Testis (tissue), 2 donors: ENCODE measurements at regions not wholly inside any gene's neighbourhood (a gene's known extent, or its start where the extent isn't known, plus 50 kb on each side); places are given as distances from the start of the nearest gene placed in this dataset.
A peak's percentile ranks its signal among the peaks of the same experiment; 100 is the strongest.

Experiments
- POLR2A ChIP-seq: fragments of 450-650 bp; IDR thresholded peaks from one replicate; pipeline ENCODE4 v1.6.1; 2017; ENCODE audit warnings: antibody characterized with exemption, mild to moderate bottlenecking, moderate library complexity
- TF ChIP-seq, protein P1 (sequence below), 3 experiments: fragments of 450-650 bp in 2 of 3; fragments of 200-600 bp in 1 of 3; sonication (generic) in 1 of 3; IDR thresholded peaks; one replicate each; pipeline ENCODE4 v1.5.1; 2016 to 2019; ENCODE audit warnings: antibody characterized with exemption in 3 of 3, mild to moderate bottlenecking in 2 of 3, moderate library complexity in 1 of 3

DNA sequence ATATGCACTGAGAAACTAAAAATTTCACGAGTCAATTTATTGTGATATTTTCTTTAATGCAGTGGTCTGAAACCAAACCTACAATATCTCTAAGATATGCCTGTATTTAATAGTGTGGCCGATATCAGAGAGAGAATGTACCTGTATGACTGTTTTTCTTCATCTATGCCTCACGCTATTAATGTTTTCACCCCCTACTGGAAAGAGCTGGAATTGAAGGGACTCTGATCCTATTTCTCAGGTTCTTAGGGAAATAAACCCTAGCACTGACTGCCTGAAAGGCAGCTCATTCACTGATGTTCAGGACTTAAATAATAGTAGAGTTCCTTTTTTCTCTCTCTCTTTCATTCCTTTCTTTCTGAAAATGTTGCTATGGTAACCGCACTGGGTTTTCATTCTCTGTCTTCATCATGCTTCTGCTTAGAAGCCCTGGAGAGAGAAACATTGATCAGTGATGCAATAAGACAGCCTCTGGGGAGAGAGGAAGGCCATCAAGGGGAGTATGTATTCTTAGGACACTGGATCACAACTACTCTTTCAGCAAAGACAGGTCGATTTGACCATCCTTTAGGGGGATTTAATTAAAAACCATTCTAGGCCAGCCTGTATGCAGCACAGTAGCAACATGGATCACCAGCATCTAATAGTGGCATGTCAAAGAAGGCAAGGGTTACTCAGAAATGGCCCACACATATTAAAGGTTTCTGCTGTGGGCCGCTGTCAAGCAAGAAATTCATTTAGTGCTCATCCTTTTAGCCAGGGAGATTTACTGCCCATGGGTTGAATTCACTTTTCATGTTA is 1135.7 kb downstream of the IGSF11 start:
- TF ChIP-seq, protein P1, sequence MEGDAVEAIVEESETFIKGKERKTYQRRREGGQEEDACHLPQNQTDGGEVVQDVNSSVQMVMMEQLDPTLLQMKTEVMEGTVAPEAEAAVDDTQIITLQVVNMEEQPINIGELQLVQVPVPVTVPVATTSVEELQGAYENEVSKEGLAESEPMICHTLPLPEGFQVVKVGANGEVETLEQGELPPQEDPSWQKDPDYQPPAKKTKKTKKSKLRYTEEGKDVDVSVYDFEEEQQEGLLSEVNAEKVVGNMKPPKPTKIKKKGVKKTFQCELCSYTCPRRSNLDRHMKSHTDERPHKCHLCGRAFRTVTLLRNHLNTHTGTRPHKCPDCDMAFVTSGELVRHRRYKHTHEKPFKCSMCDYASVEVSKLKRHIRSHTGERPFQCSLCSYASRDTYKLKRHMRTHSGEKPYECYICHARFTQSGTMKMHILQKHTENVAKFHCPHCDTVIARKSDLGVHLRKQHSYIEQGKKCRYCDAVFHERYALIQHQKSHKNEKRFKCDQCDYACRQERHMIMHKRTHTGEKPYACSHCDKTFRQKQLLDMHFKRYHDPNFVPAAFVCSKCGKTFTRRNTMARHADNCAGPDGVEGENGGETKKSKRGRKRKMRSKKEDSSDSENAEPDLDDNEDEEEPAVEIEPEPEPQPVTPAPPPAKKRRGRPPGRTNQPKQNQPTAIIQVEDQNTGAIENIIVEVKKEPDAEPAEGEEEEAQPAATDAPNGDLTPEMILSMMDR (IDR thresholded peaks at IDR 0.05): peak; percentile 15 to 37 (median 27)
- no peak for TF ChIP-seq POLR2A
